ENCODE measurements at regions not wholly inside any gene's neighbourhood (a gene's known extent, or its start where the extent isn't known, plus 50 kb on each side); places are given as distances from the start of the nearest gene placed in this dataset.

GRCh38 chr6:104414723-104415122 is 445.0 kb downstream of the HACE1 start:
- TF ChIP-seq SUZ12 (IDR thresholded peaks at IDR 0.05; ENCODE audit: unreplicated experiment) (no peak), USF2 (IDR thresholded peaks at IDR 0.05; ENCODE audit: borderline replicate concordance, low read depth, low read length) (no peak), CTCF (IDR thresholded peaks at IDR 0.05 in 2 of 3, conservative IDR thresholded peaks at IDR 0.05 in 1 of 3; ENCODE audit: control insufficient read depth in 2 of 3, extremely low read depth in 1 of 3, insufficient read depth in 1 of 3, low read depth in 3 of 3, low read length in 3 of 3) (no peak), JUND (IDR thresholded peaks at IDR 0.05; ENCODE audit: low read depth, low read length) (no peak), REST (IDR thresholded peaks at IDR 0.05; ENCODE audit: low read depth, low read length) (no peak), RFX5 (IDR thresholded peaks at IDR 0.05; ENCODE audit: low read depth, low read length) (no peak)
